ENCODE measurements at regions not wholly inside any gene's neighbourhood (a gene's known extent, or its start where the extent isn't known, plus 50 kb on each side); places are given as distances from the start of the nearest gene placed in this dataset.

GRCh38 chr7:24419077-24419476 lies 135.1 kb downstream of the NPY start:
- no peak overlapping the region for H3K4me3 Mint-ChIP-seq (ENCODE audit: unreplicated experiment)
- no peaks in the 10 kb centered on the region for H3K9me3 Mint-ChIP-seq (ENCODE audit: unreplicated experiment)
- H3K36me3 Mint-ChIP-seq (ENCODE audit: low read depth, unreplicated experiment), result no peaks in the 10 kb centered on the region
- no peak overlapping the region for H3K27ac Mint-ChIP-seq (ENCODE audit: unreplicated experiment)
- no peak for DNase-seq (ENCODE audit: low spot score)
- no peak for TF ChIP-seq CTCF (IDR thresholded peaks at IDR 0.05; ENCODE audit: unreplicated experiment)
- peaks cover 8% of the 10 kb centered on the region for H3K4me1 Mint-ChIP-seq (ENCODE audit: unreplicated experiment)
- no peaks in the 10 kb centered on the region for H3K27me3 Mint-ChIP-seq (ENCODE audit: unreplicated experiment)

GRCh38 chr7:24419511-24419910 lies 135.5 kb downstream of the NPY start:
- TF ChIP-seq CTCF (IDR thresholded peaks at IDR 0.05; ENCODE audit: unreplicated experiment), result no peak
- no peak overlapping the region for H3K27ac Mint-ChIP-seq (ENCODE audit: unreplicated experiment)
- DNase-seq (ENCODE audit: low spot score), result no peak
- H3K27me3 Mint-ChIP-seq (ENCODE audit: unreplicated experiment), result no peaks in the 10 kb centered on the region
- H3K9me3 Mint-ChIP-seq (ENCODE audit: unreplicated experiment), result no peaks in the 10 kb centered on the region
- H3K36me3 Mint-ChIP-seq (ENCODE audit: low read depth, unreplicated experiment), result no peaks in the 10 kb centered on the region
- H3K4me1 Mint-ChIP-seq (ENCODE audit: unreplicated experiment), result peaks cover 8% of the 10 kb centered on the region
- no peak overlapping the region for H3K4me3 Mint-ChIP-seq (ENCODE audit: unreplicated experiment)

GRCh38 chr7:24422441-24423010 lies 138.5 kb downstream of the NPY start:
- no peak for DNase-seq (ENCODE audit: low spot score)
- Mint-ChIP-seq H3K36me3 (ENCODE audit: low read depth, unreplicated experiment) (peaks cover 7% of the 10 kb centered on the region), H3K27ac (ENCODE audit: unreplicated experiment) (no peak overlapping the region), H3K4me3 (ENCODE audit: unreplicated experiment) (no peak overlapping the region), H3K9me3 (ENCODE audit: unreplicated experiment) (peaks cover 7% of the 10 kb centered on the region), H3K27me3 (ENCODE audit: unreplicated experiment) (peaks cover 1% of the 10 kb centered on the region), H3K4me1 (ENCODE audit: unreplicated experiment) (peaks cover 8% of the 10 kb centered on the region)
- TF ChIP-seq CTCF (IDR thresholded peaks at IDR 0.05; ENCODE audit: unreplicated experiment), result no peak

GRCh38 chr7:24425664-24426063 lies 141.7 kb downstream of the NPY start:
- H3K27me3 Mint-ChIP-seq (ENCODE audit: unreplicated experiment), result peaks cover 4% of the 10 kb centered on the region
- no peak for TF ChIP-seq CTCF (IDR thresholded peaks at IDR 0.05; ENCODE audit: unreplicated experiment)

GRCh38 chr7:24427048-24427447 lies 143.1 kb downstream of the NPY start:
- no peak overlapping the region for H3K27ac Mint-ChIP-seq (ENCODE audit: unreplicated experiment)
- no peak for DNase-seq (ENCODE audit: low spot score)
- peaks cover 6% of the 10 kb centered on the region for H3K4me1 Mint-ChIP-seq (ENCODE audit: unreplicated experiment)
- peaks cover 7% of the 10 kb centered on the region for H3K36me3 Mint-ChIP-seq (ENCODE audit: low read depth, unreplicated experiment)
- H3K27me3 Mint-ChIP-seq (ENCODE audit: unreplicated experiment), result peaks cover 4% of the 10 kb centered on the region
- no peak overlapping the region for H3K4me3 Mint-ChIP-seq (ENCODE audit: unreplicated experiment)
- TF ChIP-seq CTCF (IDR thresholded peaks at IDR 0.05; ENCODE audit: unreplicated experiment), result no peak
- H3K9me3 Mint-ChIP-seq (ENCODE audit: unreplicated experiment), result peaks cover 7% of the 10 kb centered on the region

More at GRCh38 chr7:24425664-24426063, 141.7 kb downstream of the NPY start:
- no peak overlapping the region for H3K27ac Mint-ChIP-seq (ENCODE audit: unreplicated experiment)
- peaks cover 7% of the 10 kb centered on the region for H3K9me3 Mint-ChIP-seq (ENCODE audit: unreplicated experiment)
- DNase-seq (ENCODE audit: low spot score), result no peak
- peaks cover 8% of the 10 kb centered on the region for H3K4me1 Mint-ChIP-seq (ENCODE audit: unreplicated experiment)
- no peak overlapping the region for H3K4me3 Mint-ChIP-seq (ENCODE audit: unreplicated experiment)
- peaks cover 7% of the 10 kb centered on the region for H3K36me3 Mint-ChIP-seq (ENCODE audit: low read depth, unreplicated experiment)
